ENCODE measurements at regions not wholly inside any gene's neighbourhood (a gene's known extent, or its start where the extent isn't known, plus 50 kb on each side); places are given as distances from the start of the nearest gene placed in this dataset.

DNA sequence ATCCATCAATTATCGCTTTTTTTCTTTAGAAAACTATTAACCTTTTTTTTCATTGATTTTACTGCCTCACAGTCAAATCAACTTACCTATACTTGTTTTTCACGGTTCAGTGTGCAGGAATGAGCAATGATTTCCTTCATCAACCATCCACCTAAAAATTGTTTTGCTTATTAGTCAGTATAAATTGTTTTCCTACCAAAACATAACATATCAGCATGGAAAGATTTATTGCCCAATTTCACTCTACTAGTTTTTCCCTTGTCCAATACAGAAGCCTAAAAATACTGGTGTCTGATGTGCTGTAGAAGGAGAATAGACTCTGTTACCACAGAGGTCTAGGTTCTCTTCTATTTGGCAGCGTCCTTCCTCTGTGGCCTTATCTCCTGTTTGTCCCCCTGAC is 558.2 kb upstream of the CITED2 start:
- FAIRE-seq = no peak

DNA sequence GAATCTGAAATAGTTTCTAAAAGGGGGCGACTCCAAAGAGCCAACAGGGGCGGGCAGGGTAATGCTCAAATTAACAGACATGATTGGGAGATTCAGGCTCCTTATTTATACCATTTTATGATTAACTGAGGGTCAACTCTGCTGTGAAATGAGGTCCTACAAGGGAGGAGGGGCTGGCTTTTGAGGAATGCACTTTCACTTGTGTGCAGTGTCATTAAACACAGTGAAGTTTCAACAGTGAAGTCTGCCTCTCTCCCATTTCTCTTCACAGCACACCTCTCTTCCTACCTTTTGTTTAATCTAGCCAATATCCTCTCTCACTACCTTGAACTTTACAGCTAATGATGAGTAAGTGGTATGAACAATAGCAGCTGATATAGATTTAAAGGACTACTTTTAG is 557.3 kb upstream of the CITED2 start:
- TF ChIP-seq, protein P1, sequence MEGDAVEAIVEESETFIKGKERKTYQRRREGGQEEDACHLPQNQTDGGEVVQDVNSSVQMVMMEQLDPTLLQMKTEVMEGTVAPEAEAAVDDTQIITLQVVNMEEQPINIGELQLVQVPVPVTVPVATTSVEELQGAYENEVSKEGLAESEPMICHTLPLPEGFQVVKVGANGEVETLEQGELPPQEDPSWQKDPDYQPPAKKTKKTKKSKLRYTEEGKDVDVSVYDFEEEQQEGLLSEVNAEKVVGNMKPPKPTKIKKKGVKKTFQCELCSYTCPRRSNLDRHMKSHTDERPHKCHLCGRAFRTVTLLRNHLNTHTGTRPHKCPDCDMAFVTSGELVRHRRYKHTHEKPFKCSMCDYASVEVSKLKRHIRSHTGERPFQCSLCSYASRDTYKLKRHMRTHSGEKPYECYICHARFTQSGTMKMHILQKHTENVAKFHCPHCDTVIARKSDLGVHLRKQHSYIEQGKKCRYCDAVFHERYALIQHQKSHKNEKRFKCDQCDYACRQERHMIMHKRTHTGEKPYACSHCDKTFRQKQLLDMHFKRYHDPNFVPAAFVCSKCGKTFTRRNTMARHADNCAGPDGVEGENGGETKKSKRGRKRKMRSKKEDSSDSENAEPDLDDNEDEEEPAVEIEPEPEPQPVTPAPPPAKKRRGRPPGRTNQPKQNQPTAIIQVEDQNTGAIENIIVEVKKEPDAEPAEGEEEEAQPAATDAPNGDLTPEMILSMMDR (IDR thresholded peaks at IDR 0.05; ENCODE audit: insufficient read depth, low read depth, low read length) = no peak
- no peak for TF ChIP-seq EZH2 (IDR thresholded peaks at IDR 0.05; ENCODE audit: insufficient read depth, low read length)
- no peak overlapping the region for H3K4me3 ChIP-seq (ENCODE audit: insufficient read depth, low read depth, low read length)
- H3K4me1 Mint-ChIP-seq (ENCODE audit: low read depth, unreplicated experiment) = peaks cover 13% of the 10 kb centered on the region
- H3K27ac ChIP-seq (ENCODE audit: low read depth, low read length) = no peak overlapping the region
- no peak for DNase-seq (ENCODE audit: low read depth)
- no peaks in the 10 kb centered on the region for H3K9me3 Mint-ChIP-seq (ENCODE audit: unreplicated experiment)
- no peak overlapping the region for H3K4me2 ChIP-seq (ENCODE audit: low read length)
- H3K9me3 ChIP-seq (ENCODE audit: insufficient read depth, low read depth, low read length) = no peaks in the 10 kb centered on the region
- peak overlapping the region; percentile 14 for H3K27ac Mint-ChIP-seq (ENCODE audit: unreplicated experiment)
- no peaks in the 10 kb centered on the region for H3K36me3 ChIP-seq (ENCODE audit: insufficient read depth, low read length)
- no peak for FAIRE-seq
- H3K27me3 ChIP-seq (ENCODE audit: insufficient read depth, low read length) = no peaks in the 10 kb centered on the region
- H3K4me1 ChIP-seq (ENCODE audit: insufficient read depth, low read length) = peaks cover 6% of the 10 kb centered on the region
- H2AFZ ChIP-seq (ENCODE audit: low read depth, low read length) = no peak overlapping the region
- H3K4me3 Mint-ChIP-seq (ENCODE audit: unreplicated experiment) = no peak overlapping the region
- H3K36me3 Mint-ChIP-seq (ENCODE audit: low read depth, unreplicated experiment) = no peaks in the 10 kb centered on the region
- H3K9ac ChIP-seq (ENCODE audit: low read length) = no peak overlapping the region
- no peaks in the 10 kb centered on the region for H4K20me1 ChIP-seq (ENCODE audit: insufficient read depth, low read length)
- no peaks in the 10 kb centered on the region for H3K27me3 Mint-ChIP-seq (ENCODE audit: low read depth, unreplicated experiment)
- no peaks in the 10 kb centered on the region for H3K79me2 ChIP-seq (ENCODE audit: insufficient read depth, low read length)

More for the DNA sequence above, 558.2 kb upstream of the CITED2 start:
- Histone ChIP-seq H3K79me2 (ENCODE audit: insufficient read depth, low read length) (no peaks in the 10 kb centered on the region), H3K9me3 (ENCODE audit: insufficient read depth, low read depth, low read length) (no peaks in the 10 kb centered on the region), H3K4me2 (ENCODE audit: low read length) (no peak overlapping the region), H3K27ac (ENCODE audit: low read depth, low read length) (no peak overlapping the region), H3K27me3 (ENCODE audit: insufficient read depth, low read length) (no peaks in the 10 kb centered on the region), H2AFZ (ENCODE audit: low read depth, low read length) (no peak overlapping the region), H3K4me3 (ENCODE audit: insufficient read depth, low read depth, low read length) (no peak overlapping the region), H3K36me3 (ENCODE audit: insufficient read depth, low read length) (no peaks in the 10 kb centered on the region), H3K4me1 (ENCODE audit: insufficient read depth, low read length) (no peaks in the 10 kb centered on the region), H3K9ac (ENCODE audit: low read length) (no peak overlapping the region), H4K20me1 (ENCODE audit: insufficient read depth, low read length) (no peaks in the 10 kb centered on the region)
- H3K27ac Mint-ChIP-seq (ENCODE audit: unreplicated experiment) = no peak overlapping the region
- peaks cover 8% of the 10 kb centered on the region for H3K4me1 Mint-ChIP-seq (ENCODE audit: low read depth, unreplicated experiment)
- TF ChIP-seq, protein P1 (IDR thresholded peaks at IDR 0.05; ENCODE audit: insufficient read depth, low read depth, low read length) = no peak
- TF ChIP-seq EZH2 (IDR thresholded peaks at IDR 0.05; ENCODE audit: insufficient read depth, low read length) = no peak
- H3K36me3 Mint-ChIP-seq (ENCODE audit: low read depth, unreplicated experiment) = no peaks in the 10 kb centered on the region
- H3K4me3 Mint-ChIP-seq (ENCODE audit: unreplicated experiment) = no peak overlapping the region
- no peaks in the 10 kb centered on the region for H3K27me3 Mint-ChIP-seq (ENCODE audit: low read depth, unreplicated experiment)
- peak; percentile 53 for DNase-seq (ENCODE audit: low read depth)
- no peaks in the 10 kb centered on the region for H3K9me3 Mint-ChIP-seq (ENCODE audit: unreplicated experiment)

GRCh38 chr6:139927742-139928305 is 553.4 kb upstream of the CITED2 start:
- no peak for TF ChIP-seq EZH2 (IDR thresholded peaks at IDR 0.05; ENCODE audit: insufficient read depth, low read length)
- TF ChIP-seq, protein P1 (IDR thresholded peaks at IDR 0.05; ENCODE audit: insufficient read depth, low read depth, low read length) = no peak
- no peak for DNase-seq (ENCODE audit: low read depth)
- H3K27ac Mint-ChIP-seq (ENCODE audit: unreplicated experiment) = no peak overlapping the region

More at GRCh38 chr6:139927742-139928305, 553.4 kb upstream of the CITED2 start:
- Histone ChIP-seq H3K9ac (ENCODE audit: low read length) (no peak overlapping the region), H3K9me3 (ENCODE audit: insufficient read depth, low read depth, low read length) (no peaks in the 10 kb centered on the region), H3K79me2 (ENCODE audit: insufficient read depth, low read length) (no peaks in the 10 kb centered on the region), H3K27me3 (ENCODE audit: insufficient read depth, low read length) (no peaks in the 10 kb centered on the region), H4K20me1 (ENCODE audit: insufficient read depth, low read length) (no peaks in the 10 kb centered on the region), H3K4me3 (ENCODE audit: insufficient read depth, low read depth, low read length) (no peak overlapping the region), H3K36me3 (ENCODE audit: insufficient read depth, low read length) (no peaks in the 10 kb centered on the region), H3K4me1 (ENCODE audit: insufficient read depth, low read length) (peaks cover 20% of the 10 kb centered on the region), H3K4me2 (ENCODE audit: low read length) (no peak overlapping the region), H2AFZ (ENCODE audit: low read depth, low read length) (no peak overlapping the region), H3K27ac (ENCODE audit: low read depth, low read length) (no peak overlapping the region)
- no peaks in the 10 kb centered on the region for H3K36me3 Mint-ChIP-seq (ENCODE audit: low read depth, unreplicated experiment)
- no peaks in the 10 kb centered on the region for H3K9me3 Mint-ChIP-seq (ENCODE audit: unreplicated experiment)
- no peaks in the 10 kb centered on the region for H3K27me3 Mint-ChIP-seq (ENCODE audit: low read depth, unreplicated experiment)
- no peak for FAIRE-seq
- H3K4me1 Mint-ChIP-seq (ENCODE audit: low read depth, unreplicated experiment) = peaks cover 24% of the 10 kb centered on the region
- H3K4me3 Mint-ChIP-seq (ENCODE audit: unreplicated experiment) = no peak overlapping the region
